Activated naive CD8-positive, alpha-beta T cell treated with anti-CD3 and anti-CD28 coated beads, Interleukin-2, amount 10 ng/mL, durations not matched to agents 7 days and 5 days (primary cell): ENCODE measurements at regions not wholly inside any gene's neighbourhood (a gene's known extent, or its start where the extent isn't known, plus 50 kb on each side); places are given as distances from the start of the nearest gene placed in this dataset.
"Not testable (repeated sequence)": the region's sequence is repeated elsewhere in the genome, so short reads cannot be mapped to it uniquely, and the experiment has no call there.

Source experiments
- ATAC-seq: fragments of 150-1000 bp; cut with Tn5 transposase; one replicate; pipeline ENCODE4 v1.10.0; 2021; ENCODE audit warnings: low read depth, moderate library complexity
- POLR2A ChIA-PET: fragments of 350-600 bp; sonication (Branson Sonifier 250); formaldehyde crosslinking; loops from one replicate; lab custom pipeline; 2021; ENCODE audit warnings: antibody characterized with exemption; lab: Charles Lee
- DNase-seq: peaks from one replicate; pipeline ENCODE4 v3.0.0; 2021
- H3K27ac Mint-ChIP-seq: one replicate; pipeline ENCODE4 v1.8.0; 2022; ENCODE audit warnings: mild to moderate bottlenecking, mixed read lengths
- H3K27me3 Mint-ChIP-seq: one replicate; pipeline ENCODE4 v1.8.0; 2022; ENCODE audit warnings: mild to moderate bottlenecking, moderate library complexity, mixed read lengths
- H3K36me3 Mint-ChIP-seq: one replicate; pipeline ENCODE4 v1.8.0; 2021; ENCODE audit warnings: mild to moderate bottlenecking, mixed read lengths
- H3K4me1 Mint-ChIP-seq: one replicate; pipeline ENCODE4 v1.8.0; 2021; ENCODE audit warnings: mixed read lengths
- H3K4me3 Mint-ChIP-seq: one replicate; pipeline ENCODE4 v1.8.0; 2022; ENCODE audit warnings: mild to moderate bottlenecking, moderate library complexity, mixed read lengths
- H3K9me3 Mint-ChIP-seq: one replicate; pipeline ENCODE4 v1.8.0; 2021; ENCODE audit warnings: mixed read lengths

DNA sequence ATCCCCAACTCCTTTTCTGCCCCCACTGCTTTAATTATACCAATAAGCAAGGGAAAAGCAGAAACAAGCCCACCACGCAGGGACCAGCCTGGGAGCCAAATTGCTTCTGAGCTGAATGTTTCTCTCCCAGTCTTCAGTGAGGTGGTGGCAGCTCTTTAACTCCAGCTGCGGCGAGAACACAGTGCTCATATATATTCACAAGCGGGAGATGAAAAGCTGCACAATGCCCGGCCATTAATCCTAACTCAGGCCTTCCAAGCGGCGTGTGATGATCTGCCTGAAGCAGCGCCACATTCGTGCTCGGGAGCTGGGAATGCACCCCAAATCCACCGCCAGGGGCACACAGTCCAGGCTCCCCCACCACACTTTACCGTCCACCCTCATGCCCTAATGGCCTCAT, 203.7 kb upstream of the SDK2 start:
- H3K4me1 Mint-ChIP-seq = no peaks in the 10 kb centered on the region
- peaks cover 2% of the 10 kb centered on the region for H3K9me3 Mint-ChIP-seq
- no peak overlapping the region for H3K27ac Mint-ChIP-seq
- POLR2A ChIA-PET = no interaction called here
- no peaks in the 10 kb centered on the region for H3K27me3 Mint-ChIP-seq
- ATAC-seq (no peak), DNase-seq (no peak)
- H3K4me3 Mint-ChIP-seq = no peak overlapping the region
- no peaks in the 10 kb centered on the region for H3K36me3 Mint-ChIP-seq

DNA sequence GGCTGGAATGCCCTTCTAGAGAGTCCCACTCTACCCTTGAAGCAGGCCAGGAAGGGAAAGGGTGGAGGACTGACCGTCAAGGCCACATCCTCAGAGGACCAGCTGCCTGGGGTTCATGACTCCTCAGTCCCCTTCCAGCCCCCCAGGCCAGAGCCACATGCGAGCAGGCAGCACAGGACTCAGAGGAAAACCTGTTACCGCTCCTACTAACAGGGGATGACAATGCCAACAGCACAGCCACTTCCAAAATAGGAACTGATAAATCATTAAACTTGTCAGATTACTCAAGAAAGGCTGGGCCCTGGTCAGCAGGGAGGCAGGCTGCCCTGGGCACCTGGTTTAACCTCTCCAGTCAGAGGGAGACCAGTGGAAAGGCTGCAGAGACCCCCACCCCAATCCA, 206.2 kb upstream of the SDK2 start:
- H3K4me3 Mint-ChIP-seq = no peak overlapping the region
- peaks cover 2% of the 10 kb centered on the region for H3K9me3 Mint-ChIP-seq
- no peak for ATAC-seq
- no peaks in the 10 kb centered on the region for H3K27me3 Mint-ChIP-seq
- no peak overlapping the region for H3K27ac Mint-ChIP-seq
- no peaks in the 10 kb centered on the region for H3K36me3 Mint-ChIP-seq
- DNase-seq = no peak
- POLR2A ChIA-PET = no interaction called here
- H3K4me1 Mint-ChIP-seq = no peaks in the 10 kb centered on the region

DNA sequence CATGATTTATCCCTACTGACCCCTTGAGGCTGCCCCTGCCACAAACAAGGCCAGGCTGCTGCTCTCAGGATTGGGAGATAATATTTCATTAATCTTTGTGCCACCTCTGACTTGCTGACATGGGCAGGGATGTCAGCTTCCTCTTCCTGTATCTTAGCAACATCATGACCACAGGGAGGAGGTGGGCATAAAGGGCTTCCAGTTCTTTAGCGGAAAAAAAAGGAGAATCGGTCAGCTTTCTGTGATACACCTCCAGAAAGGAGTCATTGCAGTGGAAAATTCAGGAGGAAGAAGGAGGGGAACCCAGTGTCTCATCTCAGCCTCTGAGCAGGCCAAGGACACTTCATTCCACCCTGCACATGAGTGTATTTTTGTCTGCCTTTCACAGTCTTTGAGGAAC, 206.8 kb upstream of the SDK2 start:
- POLR2A ChIA-PET = no interaction called here
- Mint-ChIP-seq H3K36me3 (no peaks in the 10 kb centered on the region), H3K27ac (no peak overlapping the region)

DNA sequence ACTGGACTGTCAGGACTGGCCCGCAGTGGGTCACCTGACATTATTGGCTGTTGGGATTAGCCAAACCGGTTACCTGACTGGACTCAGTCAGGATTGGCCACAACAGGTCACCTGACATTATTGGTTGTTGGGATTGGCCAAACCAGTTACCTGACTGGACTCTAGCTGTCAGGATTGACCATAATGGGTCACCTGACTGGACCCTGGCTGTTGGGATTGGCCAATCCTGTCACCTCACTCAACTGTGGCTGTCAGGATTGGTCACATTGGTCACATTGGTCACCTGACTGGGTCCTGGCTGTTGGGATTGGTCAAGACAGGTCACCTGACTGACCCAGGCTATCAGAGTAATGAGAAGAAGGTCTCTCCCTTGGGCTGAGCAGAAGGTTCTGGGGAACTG, 207.7 kb upstream of the SDK2 start:
- POLR2A ChIA-PET = no interaction called here
- H3K4me1 Mint-ChIP-seq = no peaks in the 10 kb centered on the region
- DNase-seq = no peak
- H3K27ac Mint-ChIP-seq = no peak overlapping the region
- H3K9me3 Mint-ChIP-seq = peaks cover 2% of the 10 kb centered on the region
- no peak for ATAC-seq
- no peaks in the 10 kb centered on the region for H3K36me3 Mint-ChIP-seq
- no peak overlapping the region for H3K4me3 Mint-ChIP-seq
- no peaks in the 10 kb centered on the region for H3K27me3 Mint-ChIP-seq

More for the DNA sequence above, 206.8 kb upstream of the SDK2 start:
- no peak for ATAC-seq
- DNase-seq = no peak
- Mint-ChIP-seq H3K4me3 (no peak overlapping the region), H3K9me3 (peaks cover 2% of the 10 kb centered on the region), H3K27me3 (no peaks in the 10 kb centered on the region), H3K4me1 (no peaks in the 10 kb centered on the region)

DNA sequence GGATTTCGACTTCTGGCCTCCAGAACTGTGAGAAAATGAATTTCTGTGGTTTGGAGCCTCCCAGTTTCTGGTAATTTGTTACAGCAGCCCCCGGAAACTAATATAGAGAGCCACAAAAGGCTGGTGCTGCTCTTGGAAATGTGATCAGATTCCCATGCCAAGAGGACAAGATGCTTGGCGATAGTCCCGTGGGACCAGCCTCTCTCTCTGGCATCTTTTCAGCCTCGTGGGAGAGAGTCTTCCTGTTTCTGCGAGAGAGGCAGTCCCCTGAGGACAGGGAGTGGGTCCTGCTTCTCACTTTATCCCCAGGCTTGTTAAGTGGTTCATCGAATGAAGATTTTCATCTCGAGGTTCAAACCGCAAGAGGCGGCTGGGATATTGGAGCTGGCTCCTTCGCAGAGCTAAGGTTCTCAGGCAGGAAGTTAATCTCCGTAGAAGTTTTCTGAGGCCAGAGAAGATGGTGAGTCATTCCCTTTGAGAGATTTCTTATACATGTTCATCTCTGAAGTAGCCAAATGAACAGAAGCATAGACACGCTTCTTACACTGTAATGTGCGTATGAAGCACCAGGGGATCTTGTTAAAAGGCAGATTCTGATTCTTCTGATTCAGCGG, 211.6 kb upstream of the SDK2 start:
- no peak overlapping the region for H3K27ac Mint-ChIP-seq
- no peak for ATAC-seq
- H3K4me3 Mint-ChIP-seq = no peak overlapping the region
- H3K4me1 Mint-ChIP-seq = no peaks in the 10 kb centered on the region
- POLR2A ChIA-PET = no interaction called here
- peaks cover 2% of the 10 kb centered on the region for H3K9me3 Mint-ChIP-seq
- DNase-seq = no peak
- H3K27me3 Mint-ChIP-seq = no peaks in the 10 kb centered on the region
- no peaks in the 10 kb centered on the region for H3K36me3 Mint-ChIP-seq

DNA sequence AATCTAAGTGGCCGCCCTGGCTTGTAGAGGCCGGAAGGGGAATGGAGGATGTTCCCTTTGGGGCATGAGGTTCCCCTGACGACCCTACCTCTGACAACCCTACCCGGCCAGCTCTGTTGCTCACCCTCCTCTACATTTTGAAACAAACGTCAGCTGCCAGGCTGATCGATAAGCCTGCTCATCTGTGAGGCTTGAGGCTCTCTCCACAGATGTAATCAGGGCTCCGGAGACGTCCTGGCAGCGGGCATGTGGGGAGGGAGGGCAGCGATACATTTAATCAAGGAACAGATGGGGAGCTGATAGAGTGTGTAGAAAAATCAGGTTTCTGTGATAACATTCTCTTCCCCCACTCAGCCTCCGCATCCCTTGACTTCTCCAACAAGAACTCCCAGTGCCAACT, 212.3 kb upstream of the SDK2 start:
- DNase-seq (no peak), ATAC-seq (no peak)
- H3K4me3 Mint-ChIP-seq = no peak overlapping the region
- no peaks in the 10 kb centered on the region for H3K4me1 Mint-ChIP-seq
- POLR2A ChIA-PET = no interaction called here
- no peaks in the 10 kb centered on the region for H3K36me3 Mint-ChIP-seq
- no peak overlapping the region for H3K27ac Mint-ChIP-seq
- H3K27me3 Mint-ChIP-seq = no peaks in the 10 kb centered on the region
- peaks cover 2% of the 10 kb centered on the region for H3K9me3 Mint-ChIP-seq

DNA sequence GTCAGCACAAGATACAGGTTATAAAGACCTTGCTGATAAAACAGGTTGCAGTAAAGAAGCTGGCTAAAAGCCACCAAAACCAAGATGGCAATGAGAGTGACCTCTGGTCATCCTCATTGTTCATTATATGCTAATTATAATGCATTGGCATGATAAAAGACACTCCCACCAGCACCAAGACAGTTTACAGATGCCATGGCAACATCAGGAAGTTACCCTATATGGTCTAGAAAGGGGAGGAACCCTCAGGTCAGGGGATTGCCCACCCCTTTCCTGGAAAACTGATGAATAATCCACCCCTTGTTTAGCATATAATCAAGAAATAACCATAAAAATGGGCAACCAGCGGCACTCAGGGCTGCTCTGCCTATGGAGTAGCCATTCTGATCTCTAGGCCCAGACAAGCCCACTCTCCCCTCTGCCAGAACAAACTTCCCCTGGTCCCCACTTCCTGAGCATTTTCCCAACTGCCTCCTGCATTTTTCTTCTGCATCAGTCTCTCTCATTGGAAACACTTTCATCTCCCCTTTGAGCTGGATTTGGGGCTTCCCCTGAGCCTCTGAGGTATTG, 215.3 kb upstream of the SDK2 start:
- H3K36me3 Mint-ChIP-seq, H3K27ac Mint-ChIP-seq, H3K9me3 Mint-ChIP-seq, POLR2A ChIA-PET, H3K4me3 Mint-ChIP-seq, DNase-seq, H3K4me1 Mint-ChIP-seq, ATAC-seq, H3K27me3 Mint-ChIP-seq: not testable (repeated sequence)

DNA sequence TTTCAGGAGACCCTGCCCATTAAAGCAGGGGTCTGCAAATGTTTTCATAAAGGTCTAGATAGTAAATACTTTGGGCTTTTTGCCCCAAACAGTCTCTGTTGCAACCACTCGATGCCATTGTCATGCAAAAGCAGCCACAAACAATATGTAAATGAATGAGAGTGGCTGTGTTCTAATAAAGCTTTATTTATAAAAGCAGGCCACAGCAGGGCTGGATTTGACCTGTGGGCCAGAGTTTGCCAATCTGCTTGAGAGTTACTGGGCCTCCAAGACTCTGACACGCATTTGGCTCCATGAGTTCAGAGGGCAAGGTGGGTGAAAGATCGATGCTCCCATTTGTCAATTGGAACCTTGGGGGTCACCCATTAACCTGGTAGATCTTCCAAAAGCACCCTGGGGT, 217.3 kb upstream of the SDK2 start:
- no peaks in the 10 kb centered on the region for H3K36me3 Mint-ChIP-seq
- no peak for DNase-seq
- H3K27me3 Mint-ChIP-seq = no peaks in the 10 kb centered on the region
- no peak for ATAC-seq
- H3K9me3 Mint-ChIP-seq = no peaks in the 10 kb centered on the region
- POLR2A ChIA-PET = no interaction called here
- no peak overlapping the region for H3K27ac Mint-ChIP-seq
- H3K4me3 Mint-ChIP-seq = no peak overlapping the region
- H3K4me1 Mint-ChIP-seq = no peaks in the 10 kb centered on the region

DNA sequence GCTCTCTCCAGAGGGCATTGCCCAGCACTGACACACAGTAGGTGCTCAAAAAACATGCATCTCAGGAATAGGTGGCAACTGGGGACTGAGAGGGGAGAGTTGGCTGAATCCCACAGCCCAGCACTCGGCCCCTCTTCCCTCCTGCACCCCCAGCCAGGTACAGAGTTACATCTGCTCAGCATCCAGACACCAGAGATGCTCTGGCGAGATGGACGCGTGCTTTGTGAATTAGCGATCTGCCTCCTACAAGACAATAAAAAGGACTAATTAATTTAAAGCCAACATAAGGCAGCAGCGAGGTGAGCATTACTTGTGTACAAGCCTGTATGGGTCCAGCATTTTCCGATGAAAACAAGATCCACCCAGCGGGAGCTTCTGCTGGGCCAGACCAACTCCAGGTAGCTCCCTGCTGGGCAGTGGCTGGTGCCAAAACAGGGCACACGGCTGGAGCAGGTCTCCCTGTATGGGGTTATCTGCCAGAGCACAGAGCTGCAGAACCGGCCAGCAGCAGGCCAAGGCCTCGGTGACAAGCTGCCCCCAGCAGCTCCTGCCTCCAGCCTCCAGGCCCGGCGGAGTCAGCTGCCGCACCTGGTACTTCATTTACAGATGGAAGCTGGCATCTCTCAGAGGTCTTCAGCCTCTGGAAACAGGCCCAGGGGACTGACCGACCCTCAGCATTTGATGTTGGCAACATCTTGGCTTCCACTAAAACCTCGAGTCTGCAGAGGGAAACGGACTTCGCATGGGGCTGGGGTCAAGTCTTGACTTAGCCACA, 219.7 kb upstream of the SDK2 start:
- H3K9me3 Mint-ChIP-seq = no peaks in the 10 kb centered on the region
- no peaks in the 10 kb centered on the region for H3K27me3 Mint-ChIP-seq
- no peaks in the 10 kb centered on the region for H3K4me1 Mint-ChIP-seq
- H3K27ac Mint-ChIP-seq = no peak overlapping the region
- no peaks in the 10 kb centered on the region for H3K36me3 Mint-ChIP-seq
- ATAC-seq (no peak), DNase-seq (no peak)
- H3K4me3 Mint-ChIP-seq = no peak overlapping the region
- POLR2A ChIA-PET = no interaction called here

DNA sequence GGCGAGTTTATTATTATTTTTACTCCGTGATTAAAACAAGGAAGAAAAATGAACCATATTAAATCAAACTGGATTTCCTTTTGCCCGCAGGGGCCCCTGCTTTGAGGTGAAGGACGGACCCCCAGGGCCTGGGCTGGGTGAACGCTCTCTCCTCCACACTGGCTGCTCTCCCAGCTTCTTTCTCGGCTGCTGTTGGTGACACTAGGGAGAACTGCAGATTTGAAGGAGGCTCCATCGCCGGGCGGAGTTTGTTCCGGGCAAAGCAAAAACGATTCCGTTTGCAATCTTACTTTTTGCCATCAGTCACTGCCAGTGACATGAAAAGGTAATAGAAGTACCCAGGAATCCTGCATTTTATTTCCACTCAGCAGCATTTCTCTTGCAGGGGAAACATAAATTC, 221.6 kb upstream of the SDK2 start:
- DNase-seq = no peak
- H3K9me3 Mint-ChIP-seq = no peaks in the 10 kb centered on the region
- H3K27ac Mint-ChIP-seq = no peak overlapping the region
- no peaks in the 10 kb centered on the region for H3K27me3 Mint-ChIP-seq
- H3K36me3 Mint-ChIP-seq = no peaks in the 10 kb centered on the region
- H3K4me1 Mint-ChIP-seq = no peaks in the 10 kb centered on the region
- H3K4me3 Mint-ChIP-seq = no peak overlapping the region
- ATAC-seq = no peak
- POLR2A ChIA-PET = no interaction called here

DNA sequence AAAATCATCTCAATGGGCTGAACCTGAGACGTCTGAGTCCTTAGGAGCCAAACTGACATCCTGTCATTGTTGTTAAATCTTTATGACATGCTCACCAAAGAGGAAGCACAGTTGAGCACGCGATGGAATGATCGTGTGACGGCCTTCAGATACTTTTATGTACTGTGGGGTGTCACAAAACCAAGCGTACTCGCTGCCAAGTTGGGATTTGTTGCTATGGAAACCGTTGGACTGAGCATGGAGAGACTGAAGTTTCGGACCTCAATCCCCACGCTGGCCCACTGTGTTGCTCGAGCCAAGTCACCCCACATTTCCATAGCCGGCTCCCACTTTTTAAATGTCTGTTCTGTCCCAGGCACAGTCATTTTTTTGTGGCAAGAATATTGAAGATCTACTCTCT, 222.8 kb upstream of the SDK2 start:
- DNase-seq = no peak
- POLR2A ChIA-PET = no interaction called here
- no peaks in the 10 kb centered on the region for H3K9me3 Mint-ChIP-seq
- no peaks in the 10 kb centered on the region for H3K27me3 Mint-ChIP-seq
- no peak overlapping the region for H3K4me3 Mint-ChIP-seq
- no peak overlapping the region for H3K27ac Mint-ChIP-seq
- H3K4me1 Mint-ChIP-seq = no peaks in the 10 kb centered on the region
- no peaks in the 10 kb centered on the region for H3K36me3 Mint-ChIP-seq
- ATAC-seq = no peak

DNA sequence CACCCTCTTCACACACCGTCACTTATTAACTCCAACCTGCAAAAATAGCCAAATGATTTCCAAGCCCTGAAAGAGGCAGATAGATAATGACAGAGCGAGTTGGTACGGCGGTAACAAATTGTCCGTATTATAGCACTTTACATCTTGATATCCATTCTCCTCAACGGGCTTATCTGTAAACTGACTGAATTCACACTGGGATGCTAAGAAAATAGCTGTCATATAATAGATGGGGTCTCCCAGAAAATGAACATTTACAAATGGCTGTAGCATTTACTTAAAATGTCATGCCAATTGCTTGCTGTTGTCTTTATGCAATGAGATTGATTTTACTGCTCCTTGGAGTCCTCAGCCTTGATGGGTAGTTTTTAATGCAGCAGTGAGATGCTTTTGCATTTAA, 225.8 kb upstream of the SDK2 start:
- Mint-ChIP-seq H3K36me3 (no peaks in the 10 kb centered on the region), H3K4me1 (no peaks in the 10 kb centered on the region), H3K4me3 (no peak overlapping the region), H3K27ac (no peak overlapping the region), H3K9me3 (no peaks in the 10 kb centered on the region), H3K27me3 (no peaks in the 10 kb centered on the region)
- ATAC-seq = no peak
- POLR2A ChIA-PET = no interaction called here
- DNase-seq = no peak

DNA sequence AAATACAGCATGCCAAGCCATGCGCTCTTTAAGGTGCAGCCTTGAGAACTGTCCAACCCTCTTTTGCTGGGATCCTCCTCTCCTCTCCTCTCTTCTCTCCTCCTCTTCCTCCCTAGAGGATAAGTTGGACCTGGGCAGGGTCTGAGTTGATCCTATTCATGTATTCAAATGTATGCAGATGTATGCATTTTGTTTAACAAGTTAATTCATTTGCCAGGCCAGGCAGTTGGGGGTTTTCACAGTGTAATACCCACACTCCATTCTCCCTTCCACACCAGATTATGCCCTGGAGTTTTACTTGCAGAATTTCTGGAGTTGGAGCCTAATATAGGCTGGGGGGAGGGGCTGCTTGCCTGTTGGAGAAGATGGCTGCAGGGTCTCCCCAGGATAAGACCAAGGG, 226.2 kb upstream of the SDK2 start:
- no peaks in the 10 kb centered on the region for H3K27me3 Mint-ChIP-seq
- DNase-seq (no peak), ATAC-seq (no peak)
- no peak overlapping the region for H3K4me3 Mint-ChIP-seq
- no peaks in the 10 kb centered on the region for H3K9me3 Mint-ChIP-seq
- no peaks in the 10 kb centered on the region for H3K36me3 Mint-ChIP-seq
- no peak overlapping the region for H3K27ac Mint-ChIP-seq
- H3K4me1 Mint-ChIP-seq = no peaks in the 10 kb centered on the region
- POLR2A ChIA-PET = no interaction called here

DNA sequence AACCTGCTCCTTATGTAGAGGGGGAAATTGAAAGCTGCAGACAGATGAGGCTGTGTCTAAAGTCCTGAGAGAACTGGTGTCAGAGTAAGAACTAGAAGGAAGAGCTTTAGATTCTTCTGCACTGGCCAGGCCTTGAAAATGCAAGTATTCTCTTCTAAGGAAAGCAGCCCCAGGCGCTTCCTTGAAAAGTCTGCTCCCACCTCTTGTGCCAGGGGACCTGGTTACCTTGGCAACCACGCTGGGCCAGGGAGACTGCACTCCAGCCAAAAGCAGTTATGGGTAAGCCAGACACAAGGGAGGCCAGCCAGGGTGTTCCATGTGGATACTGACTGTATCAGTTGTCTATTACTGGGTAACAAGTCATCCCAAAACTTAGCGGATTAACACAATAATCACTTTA, 228.6 kb upstream of the SDK2 start:
- no peak overlapping the region for H3K27ac Mint-ChIP-seq
- no peak overlapping the region for H3K4me3 Mint-ChIP-seq
- DNase-seq (no peak), ATAC-seq (no peak)
- H3K36me3 Mint-ChIP-seq = no peaks in the 10 kb centered on the region
- H3K4me1 Mint-ChIP-seq = no peaks in the 10 kb centered on the region
- no peaks in the 10 kb centered on the region for H3K9me3 Mint-ChIP-seq
- POLR2A ChIA-PET = no interaction called here
- no peaks in the 10 kb centered on the region for H3K27me3 Mint-ChIP-seq
